Umbilical cord (tissue), 1 donor: ENCODE measurements at regions not wholly inside any gene's neighbourhood (a gene's known extent, or its start where the extent isn't known, plus 50 kb on each side); places are given as distances from the start of the nearest gene placed in this dataset.
A peak's percentile ranks its signal among the peaks of the same experiment; 100 is the strongest.

Source experiments
- DNase-seq: peaks from one replicate; pipeline ENCODE4 v3.0.0-alpha.2; 2015; ENCODE audit warnings: low spot score

DNA sequence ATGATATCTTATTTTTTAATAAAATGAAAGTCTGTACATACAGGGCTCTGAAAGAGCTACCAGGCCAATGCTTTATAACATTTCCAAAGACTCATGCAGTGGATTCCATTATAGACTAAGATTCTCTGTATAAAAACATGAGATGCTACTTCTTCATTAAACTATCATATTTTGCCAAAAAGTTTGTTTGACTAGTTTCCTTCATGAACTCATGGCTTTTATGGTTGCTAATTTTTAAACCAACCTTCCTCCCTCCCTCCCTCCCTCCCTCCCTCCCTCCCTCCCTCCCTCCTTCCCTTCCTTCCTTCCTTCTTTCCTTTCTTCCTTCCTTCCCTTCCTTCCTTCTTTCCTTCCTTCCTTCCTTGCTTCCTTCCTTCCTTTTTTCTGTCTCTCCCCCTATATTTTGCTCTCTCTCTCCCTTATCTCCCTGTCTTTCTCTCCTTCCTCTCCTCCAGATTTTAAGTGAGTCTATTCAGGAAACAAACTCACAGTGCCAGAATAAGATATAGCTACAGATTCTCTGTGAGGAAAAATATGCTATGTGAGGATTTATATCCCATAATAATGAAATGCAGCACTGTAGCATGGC, 961.5 kb upstream of the ZEB2 start:
- DNase-seq: peak; percentile 6

DNA sequence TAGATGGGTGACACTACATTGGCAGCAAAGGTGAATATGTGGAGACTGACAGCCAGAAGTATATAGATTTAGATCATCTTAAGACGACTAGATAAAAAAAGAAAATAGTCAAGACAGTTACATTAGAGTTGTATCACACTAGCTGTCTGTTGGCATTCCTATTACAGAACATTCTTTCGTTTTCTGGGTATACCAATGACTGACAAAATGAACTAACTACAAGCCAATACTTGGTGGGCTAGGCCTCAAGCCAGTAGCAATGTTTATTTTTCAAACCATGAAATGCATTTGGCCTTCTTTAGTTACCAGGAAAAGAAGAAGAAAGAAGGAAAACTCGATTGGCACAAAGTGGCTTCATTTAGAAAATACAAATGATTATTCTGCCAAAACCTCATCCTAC, 944.9 kb upstream of the ZEB2 start:
- DNase-seq: no peak

DNA sequence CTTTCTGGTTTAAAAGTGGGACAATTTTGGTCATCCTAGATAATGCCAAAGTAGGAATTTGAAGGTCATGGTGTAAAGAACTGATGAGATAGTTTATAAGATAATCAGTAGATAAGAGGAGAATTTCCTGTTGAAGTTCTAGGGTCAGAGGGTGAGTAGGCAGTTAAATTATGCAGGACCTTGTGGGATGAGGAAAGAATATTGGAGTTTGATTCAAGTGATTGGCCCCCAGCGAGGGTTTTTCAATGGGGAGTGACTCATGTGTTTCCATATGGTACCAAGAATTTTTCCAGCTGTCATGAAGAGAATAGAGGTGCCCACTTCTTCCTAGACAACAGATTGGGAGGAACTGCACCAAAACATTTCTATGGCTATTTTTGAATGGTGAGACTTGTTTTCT, 940.2 kb upstream of the ZEB2 start:
- DNase-seq: no peak

DNA sequence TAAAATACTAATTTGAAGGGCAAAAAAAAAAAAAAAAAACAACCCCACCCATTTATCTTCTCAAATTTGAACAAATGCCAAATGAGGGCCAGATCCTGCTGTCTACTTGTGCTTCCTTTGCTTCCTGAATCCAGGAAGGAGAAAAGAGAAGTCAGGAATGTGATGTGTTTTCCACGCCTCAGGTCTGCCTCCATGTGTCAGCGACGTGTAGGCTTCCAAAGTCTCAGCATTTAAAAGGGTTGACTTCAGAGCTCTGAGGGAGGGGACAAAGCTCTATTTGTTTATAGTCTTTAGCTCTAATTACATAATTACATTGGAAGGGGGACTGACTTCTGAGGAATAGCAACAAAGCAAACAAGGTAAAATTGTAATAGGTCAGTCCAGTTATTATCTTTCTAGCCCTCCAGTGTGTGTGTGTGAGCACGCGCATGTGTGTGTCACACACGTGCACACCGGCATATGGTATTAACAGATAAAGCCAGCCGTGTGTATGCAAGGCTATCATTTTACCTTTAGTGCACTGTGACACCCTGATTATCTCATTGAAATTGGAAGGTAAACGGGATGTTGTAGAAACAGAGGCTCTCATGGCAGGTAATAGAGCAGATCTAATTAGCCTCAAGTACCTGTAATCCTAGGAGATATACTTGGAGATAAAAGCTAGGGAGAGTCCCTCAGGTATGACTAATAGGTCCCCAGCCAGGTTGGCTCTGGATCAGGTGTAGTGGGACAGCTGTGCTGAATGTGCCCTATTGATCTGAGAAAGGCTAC, 911.4 kb upstream of the ZEB2 start:
- no peak for DNase-seq

DNA sequence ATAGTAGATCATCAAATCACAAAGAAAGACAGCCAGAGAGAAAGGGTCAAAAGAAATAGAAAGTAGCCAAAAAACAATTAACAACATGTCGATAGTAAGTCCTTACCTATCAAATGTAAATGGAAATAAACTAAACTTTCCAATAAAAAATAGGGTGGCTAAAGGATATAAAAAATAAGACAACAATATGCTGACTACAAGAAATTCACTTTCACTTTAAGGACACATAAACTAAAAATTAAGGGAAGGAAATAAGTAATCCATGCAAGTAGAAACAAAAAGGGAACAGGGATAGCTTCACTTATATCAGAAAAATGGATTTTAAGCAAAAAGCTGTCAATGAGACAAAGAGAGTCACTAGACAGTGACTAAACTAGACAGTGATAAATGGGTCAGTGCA, 903.9 kb upstream of the ZEB2 start:
- DNase-seq: no peak

DNA sequence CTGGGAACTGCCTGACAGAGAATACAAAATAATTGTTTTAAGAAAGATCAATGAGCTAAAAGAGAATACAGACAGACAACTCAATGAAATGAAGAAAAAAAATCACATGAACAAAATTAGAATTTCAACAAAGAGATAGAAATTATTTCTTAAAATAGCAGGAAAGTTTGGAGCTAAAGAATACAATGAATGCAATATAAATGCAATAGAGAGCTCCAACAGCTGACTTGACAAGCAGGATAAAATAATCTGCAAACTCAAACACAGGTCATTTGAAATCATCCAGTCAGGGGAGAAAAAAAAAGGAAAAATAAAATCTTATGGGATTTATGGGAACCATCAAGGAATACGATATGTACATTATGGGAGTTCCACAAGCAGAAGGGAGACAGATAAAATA, 902.7 kb upstream of the ZEB2 start:
- DNase-seq: no peak

DNA sequence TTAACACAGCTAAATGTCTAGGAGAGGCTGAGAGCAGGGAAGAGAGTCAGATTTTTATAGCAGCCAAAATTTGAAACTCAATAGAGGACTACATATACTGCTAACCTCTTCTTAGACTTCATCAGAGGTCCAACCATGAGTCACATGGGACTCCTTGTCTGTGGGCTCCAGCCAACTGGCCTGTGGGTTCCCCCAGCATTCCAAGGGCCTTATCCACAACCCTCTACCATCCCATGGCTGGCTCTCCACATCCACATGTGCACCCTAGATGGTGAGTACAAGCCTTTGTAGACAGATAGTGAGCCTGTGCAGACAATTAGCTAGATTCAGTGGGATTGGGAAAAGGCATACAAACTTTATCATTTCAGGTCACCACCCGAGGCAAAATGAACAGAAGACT, 901.9 kb upstream of the ZEB2 start:
- no peak for DNase-seq

DNA sequence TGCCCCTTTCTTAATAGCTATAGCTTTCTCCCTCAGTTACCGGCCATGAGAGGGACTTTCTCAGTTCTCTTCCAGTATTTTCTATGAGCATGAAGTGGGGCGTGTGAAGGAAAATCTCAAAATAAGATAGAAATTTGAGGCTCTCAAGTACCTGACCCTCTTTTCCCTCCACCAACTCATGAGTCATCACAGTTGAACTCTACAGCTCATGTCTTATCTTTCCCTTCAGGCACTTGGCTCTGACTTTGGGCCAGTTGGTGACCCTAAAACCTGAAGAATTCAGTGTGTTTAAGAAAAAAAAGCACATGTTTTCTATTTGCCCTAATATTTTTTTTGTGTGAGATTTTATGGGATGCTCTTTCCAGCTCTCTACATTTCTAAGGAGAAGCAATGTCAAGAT, 896.7 kb upstream of the ZEB2 start:
- no peak for DNase-seq

DNA sequence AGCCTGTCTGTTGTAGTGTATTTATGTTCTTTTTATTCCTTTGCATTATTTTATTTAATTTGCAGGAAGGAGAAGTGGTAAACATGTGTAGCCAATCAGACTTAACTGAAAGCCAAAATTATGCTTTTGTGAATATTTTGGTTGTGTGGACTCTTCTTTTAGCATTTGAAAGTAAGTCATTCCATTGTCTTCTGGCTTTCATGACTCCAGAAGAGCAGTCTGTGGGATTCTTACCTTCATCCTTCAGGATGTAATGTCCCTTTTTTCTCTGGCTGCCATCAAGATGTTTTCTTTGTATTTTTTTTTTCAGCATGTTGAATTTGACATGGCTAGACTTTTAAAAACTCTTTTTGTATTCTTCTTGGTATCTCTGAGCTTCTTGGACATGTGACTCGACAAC, 895.2 kb upstream of the ZEB2 start:
- no peak for DNase-seq

DNA sequence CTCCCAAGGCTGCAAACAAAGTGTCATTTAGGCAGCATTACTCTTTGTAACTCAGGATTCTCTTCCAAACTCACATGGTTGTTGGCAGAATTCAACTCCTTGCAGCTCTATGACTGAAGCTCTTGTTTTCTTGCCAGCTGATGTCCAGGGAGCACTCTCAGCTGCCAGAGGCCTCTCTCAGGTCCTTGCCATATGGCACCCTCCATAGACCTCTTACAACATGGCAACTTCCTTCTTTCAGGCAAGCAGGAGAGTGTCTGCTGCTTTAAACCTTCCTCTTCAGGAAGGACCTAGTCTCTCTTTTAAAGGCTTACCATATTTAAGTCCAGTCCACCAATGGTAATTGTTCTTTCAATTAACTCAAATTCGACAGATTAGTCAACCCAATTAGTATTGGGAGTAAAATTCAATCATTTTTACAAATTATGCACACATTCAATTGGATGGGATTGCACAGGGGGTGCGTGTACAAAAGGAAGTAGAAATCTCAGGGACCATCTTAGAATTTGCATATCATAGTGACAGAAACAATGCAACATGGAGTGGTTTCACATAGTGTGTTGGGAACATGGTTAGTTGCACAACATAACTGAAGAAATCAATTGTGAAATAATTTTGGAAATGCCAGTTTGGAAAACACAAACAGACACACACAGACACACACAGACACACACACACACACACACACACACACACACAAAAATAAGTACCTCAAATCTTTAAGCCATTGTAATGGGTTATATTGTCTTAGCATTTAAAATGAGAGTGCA, 893.5 kb upstream of the ZEB2 start:
- no peak for DNase-seq

DNA sequence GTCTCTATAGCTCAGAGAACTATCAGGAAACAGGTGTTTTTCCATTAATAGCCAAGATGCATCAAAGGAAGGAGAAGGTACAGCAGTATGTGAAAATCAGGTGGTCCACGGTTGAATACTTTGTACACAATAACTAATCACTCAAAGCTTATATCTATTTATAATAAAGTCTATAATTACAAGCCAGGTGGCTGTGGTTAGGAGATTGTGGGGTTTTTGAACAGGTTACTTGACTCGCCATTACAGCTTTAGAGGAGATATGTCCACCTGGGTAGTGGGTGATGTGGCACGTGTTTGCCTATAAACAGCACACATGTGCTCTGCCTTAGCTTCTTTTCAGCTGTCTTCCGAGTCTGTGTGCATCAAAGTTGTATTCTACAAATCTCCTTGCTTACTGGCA, 892.2 kb upstream of the ZEB2 start:
- no peak for DNase-seq

DNA sequence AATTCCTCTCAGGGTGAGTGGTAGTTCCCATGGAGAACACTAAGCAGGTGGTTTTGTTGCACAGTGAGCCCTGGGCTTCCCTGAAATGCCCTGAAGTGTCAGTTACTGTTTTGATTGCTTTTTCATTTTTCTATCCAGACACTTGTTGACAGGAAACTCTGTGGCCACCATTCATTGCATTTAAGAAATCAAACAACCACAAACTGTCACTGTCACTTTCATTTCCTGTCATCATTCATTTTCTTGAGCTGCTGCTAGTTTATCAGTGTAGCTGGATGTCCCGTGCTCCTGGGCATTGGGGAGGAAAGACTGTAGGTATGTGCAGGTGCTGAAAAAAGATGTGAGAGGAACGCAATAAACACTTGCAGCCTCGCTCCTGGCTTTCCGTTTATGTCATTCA, 891.6 kb upstream of the ZEB2 start:
- no peak for DNase-seq

DNA sequence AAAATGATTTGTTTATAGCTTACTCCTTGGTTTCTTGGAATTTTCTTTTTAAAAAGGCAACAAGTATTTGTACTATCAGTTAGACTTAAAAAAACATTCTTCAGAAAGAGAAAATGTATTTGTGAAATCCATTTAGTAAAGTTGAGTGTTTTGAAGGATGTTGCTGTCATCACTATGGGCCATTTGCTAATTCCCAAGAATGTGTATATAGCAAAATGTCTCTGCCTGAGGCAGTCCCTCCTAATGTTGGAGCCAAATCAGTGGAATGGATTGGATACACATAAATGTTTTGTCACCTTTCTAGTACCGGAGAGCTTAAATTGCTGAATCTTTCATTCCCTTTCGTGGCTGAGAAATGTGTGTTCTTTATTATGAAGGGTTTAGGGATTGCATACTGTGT, 890.2 kb upstream of the ZEB2 start:
- peak; percentile 19 for DNase-seq

DNA sequence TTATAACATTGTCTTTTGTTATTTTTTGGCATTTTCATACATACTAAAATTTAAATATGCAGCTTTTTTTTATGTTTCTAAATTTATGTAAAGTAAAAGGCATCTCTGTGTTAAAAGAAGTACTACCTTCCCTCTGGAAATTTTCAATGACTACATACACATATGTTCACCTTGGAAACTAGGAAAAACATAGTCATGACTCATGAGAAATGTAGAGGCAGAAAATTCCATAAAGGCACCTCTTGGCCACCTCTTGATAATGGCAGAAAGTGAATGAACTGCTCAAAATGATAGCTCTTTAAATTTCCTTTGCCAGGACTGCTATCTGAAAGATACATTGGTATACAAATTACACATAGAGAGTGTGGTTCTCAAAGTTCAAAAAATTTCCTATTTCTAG, 889.1 kb upstream of the ZEB2 start:
- DNase-seq: no peak

DNA sequence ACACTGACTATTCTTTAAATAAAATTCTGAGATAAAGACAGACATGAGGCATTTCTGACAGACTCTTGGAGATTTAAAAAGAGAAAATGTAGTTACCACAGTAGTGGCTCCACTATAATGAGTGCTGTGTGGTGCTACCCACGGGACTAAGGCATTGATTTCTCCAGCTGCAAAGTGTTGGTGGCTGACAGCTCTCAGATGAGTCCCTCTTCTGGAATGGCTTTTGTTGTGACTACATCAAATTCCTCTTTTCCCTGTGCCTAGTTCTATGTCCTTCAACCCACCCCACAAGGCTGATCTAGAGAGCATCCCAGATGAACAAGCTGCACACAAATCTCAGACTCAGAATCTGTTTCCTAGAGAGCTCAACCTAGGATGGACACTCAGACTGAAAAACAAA, 884.8 kb upstream of the ZEB2 start:
- DNase-seq: no peak

DNA sequence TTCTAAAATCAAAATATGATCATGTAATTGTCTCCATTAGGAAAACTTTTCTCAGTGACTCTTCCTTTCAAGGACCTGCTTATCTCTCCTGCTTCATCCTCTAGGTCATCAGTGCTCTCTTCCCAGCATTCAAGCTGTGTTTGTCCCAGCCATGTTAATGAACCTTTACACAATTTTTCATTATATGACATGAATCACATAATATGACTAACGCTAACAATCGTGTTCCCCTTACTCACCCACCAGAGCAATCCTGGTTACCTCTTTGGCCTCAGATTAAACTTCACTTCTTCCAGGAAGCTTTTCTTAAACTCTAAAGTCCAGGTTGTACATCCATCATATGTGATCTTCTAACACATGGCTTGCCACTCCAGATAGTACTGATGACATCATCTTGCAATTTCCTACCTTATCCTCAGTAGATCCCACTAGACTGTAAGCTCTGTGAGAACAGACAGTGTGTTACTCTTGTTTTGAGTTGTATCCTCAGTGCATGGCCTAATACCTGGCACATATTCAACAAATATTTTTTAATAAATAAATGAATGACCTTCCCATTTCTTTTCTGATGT, 882.9 kb upstream of the ZEB2 start:
- DNase-seq: no peak

DNA sequence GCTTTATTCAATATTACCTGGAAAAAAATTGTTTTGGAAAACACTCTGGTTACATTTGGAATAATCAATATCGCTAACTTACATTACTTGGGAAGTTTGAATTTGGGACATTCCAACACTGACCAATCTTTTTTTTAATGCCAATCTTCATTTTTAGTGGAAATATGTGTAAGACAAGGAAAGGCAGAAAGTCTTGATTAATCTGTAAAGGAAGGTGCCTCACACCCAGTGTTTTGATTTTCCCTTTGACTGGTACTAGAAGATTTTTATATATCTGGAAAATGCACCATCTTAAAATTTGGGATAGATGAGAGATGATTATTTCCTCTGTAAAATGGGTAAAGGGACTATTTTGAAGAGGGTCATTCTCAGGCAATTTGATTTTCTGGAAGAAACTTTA, 879.2 kb upstream of the ZEB2 start:
- DNase-seq: no peak

DNA sequence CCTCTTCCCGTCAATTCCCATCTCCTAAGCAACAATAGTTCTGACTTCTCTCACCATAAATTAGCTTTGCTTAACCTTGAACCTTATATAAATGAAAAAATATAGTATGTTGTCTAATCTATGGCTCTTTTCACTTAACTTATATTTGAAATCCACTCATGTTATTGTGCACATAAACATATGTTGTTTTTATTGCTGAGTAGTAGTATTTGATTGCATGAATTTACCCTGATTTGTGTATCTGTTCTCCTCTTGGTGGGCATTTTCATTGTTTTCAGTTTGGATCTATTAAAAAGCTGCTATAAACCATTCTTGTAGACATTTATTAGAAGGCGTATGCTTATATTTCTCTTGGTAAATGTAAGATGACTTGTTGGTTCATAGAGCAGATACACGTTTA, 874.3 kb upstream of the ZEB2 start:
- DNase-seq: no peak

DNA sequence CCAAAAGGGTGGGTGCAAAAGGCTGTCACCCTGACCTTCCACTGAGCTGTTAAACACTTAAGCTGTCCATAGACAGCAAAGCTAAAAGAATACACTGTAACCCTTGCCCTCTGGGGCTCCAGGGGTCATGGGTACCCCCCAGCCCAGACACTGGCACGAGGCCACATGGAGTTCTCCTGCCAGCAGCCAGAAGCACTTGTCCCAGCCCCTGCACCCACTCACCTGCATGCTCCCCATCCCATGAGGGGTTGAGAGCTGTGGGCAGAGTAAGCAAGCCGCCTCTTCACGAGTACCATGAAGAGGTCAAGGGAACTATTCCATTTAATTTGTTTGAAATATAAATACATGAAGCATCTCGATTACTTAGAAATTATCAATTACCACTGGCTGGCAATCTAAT, 867.1 kb upstream of the ZEB2 start:
- DNase-seq: no peak

DNA sequence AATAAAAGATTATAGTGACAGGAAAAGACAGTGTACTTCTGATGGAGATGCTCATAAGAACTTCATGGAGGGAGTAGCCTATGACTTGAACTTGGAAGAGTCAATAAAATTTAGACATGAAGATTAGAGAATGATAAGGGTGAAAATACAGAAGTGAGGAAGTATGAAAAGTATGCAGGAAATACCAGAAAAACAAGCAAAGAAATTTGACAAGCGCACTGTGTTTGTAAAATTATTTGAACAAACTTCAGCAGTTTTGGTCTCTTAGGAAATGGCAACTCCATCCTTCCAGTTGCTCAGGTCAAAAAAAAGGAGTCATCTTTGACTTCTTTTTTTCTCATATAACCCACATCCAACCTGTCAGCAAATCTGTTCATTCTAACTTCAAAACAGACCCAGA, 864.0 kb upstream of the ZEB2 start:
- peak; percentile 10 for DNase-seq

DNA sequence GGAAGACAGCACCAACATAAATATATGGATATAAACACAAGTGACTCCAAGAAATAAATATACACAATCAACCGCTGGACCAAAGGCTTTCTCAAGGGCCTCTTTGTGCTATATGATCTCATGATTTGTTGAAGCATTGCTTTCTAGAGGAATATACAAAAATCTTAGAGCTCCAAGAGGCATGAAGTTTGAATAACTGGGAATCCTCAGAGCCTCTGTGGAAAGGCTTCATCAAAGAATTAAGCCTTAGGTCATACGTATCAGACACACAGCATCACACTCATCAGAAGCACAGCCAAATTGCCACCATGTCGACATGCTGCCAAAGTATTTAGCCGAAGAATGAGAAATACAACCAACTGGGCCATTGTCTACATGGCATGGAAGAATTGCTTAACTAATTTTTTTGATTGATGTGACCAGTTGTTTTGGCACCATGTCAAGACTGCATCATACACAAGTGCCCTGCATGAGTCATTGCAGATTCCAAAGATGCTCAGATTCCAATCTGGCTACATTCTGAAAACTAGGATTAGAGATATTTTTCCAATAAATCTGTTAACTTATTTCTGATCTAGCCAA, 860.6 kb upstream of the ZEB2 start:
- peak; percentile 23 for DNase-seq

DNA sequence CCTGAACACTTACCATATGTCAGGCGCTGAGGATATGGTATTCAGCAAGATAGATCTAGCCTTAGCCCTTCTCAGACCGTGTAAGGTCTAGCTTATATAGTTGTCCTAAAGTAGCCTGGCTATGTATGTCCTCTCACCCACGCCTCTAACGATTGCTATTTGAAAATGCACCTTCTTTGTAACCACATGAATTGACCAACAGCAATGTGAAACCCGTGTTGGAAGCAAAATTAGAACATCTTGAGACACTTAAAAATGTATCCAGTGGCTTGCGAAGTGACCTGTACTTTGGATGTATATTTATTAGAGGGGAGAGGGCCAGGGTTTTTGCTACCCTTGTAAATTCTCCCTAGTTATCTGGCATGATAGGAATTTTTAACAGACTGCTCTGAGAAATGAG, 860.0 kb upstream of the ZEB2 start:
- no peak for DNase-seq
